ENCODE measurements at regions not wholly inside any gene's neighbourhood (a gene's known extent, or its start where the extent isn't known, plus 50 kb on each side); places are given as distances from the start of the nearest gene placed in this dataset.

DNA sequence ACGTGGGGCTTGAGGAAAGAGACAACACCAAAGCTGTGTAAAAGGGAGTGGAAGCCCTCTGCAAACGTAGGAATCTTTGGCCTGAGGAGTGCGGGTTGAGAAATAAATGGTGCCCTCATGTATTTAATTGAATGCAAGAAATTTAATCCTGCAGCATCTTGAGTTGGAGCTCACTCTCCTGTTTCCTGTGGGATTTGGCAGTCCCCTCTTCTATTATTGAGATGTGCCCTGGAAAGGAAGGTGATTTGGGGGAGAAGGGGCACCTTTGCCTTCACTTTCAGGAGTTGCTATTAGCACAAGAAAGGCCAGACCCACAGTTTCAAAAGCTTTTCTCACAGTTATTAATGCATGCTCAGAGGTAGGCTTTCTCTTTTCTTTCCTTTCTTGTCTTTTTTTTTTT, 201.4 kb upstream of the HDDC2 start:
- Mint-ChIP-seq H3K27ac (no peak overlapping the region), H3K4me1 (no peaks in the 10 kb centered on the region), H3K9me3 (no peaks in the 10 kb centered on the region), H3K4me3 (no peak overlapping the region), H3K27me3 (ENCODE audit: low read depth in 3 of 3) (peaks cover 0 to 5% (median 0%) of the 10 kb centered on the region in 3 donors), H3K36me3 (no peaks in the 10 kb centered on the region)
- Histone ChIP-seq H3K9ac (ENCODE audit: insufficient read depth, low read length, poor library complexity, severe bottlenecking) (no peak overlapping the region), H3K27ac (ENCODE audit: low read depth in 1 of 2, low read length in 2 of 2) (no peak overlapping the region), H2AFZ (ENCODE audit: insufficient read depth, low read depth, low read length, poor library complexity, severe bottlenecking) (no peak overlapping the region), H3K4me3 (replicated peaks in 1 of 3; ENCODE audit: low read depth in 2 of 3, low read length in 3 of 3) (no peak overlapping the region), H3K27me3 (ENCODE audit: control insufficient read depth in 2 of 2, insufficient read depth in 2 of 2, low read length in 2 of 2) (no peaks in the 10 kb centered on the region), H3K4me2 (replicated peaks; ENCODE audit: extremely low read depth, low read length, poor library complexity, severe bottlenecking) (no peak overlapping the region), H3K4me1 (ENCODE audit: control insufficient read depth in 1 of 2, insufficient read depth in 2 of 2, low read length in 2 of 2) (no peaks in the 10 kb centered on the region), H3K79me2 (ENCODE audit: insufficient read depth, low read length) (no peaks in the 10 kb centered on the region), H4K20me1 (ENCODE audit: insufficient read depth, low read length) (no peaks in the 10 kb centered on the region), H3K9me3 (replicated peaks in 1 of 2; ENCODE audit: control insufficient read depth in 1 of 2, insufficient read depth in 1 of 2, low read length in 2 of 2) (no peaks in the 10 kb centered on the region), H3K36me3 (replicated peaks in 1 of 2; ENCODE audit: control insufficient read depth in 1 of 2, insufficient read depth in 2 of 2, low read length in 2 of 2) (no peaks in the 10 kb centered on the region)
- no peak for DNase-seq
- intact Hi-C loops (cut with micrococcal nuclease) = no loop called here
- 87% methylated on average over 3 of the region's 3 CpGs for WGBS (ENCODE audit: insufficient coverage)
- TF ChIP-seq, protein P1, sequence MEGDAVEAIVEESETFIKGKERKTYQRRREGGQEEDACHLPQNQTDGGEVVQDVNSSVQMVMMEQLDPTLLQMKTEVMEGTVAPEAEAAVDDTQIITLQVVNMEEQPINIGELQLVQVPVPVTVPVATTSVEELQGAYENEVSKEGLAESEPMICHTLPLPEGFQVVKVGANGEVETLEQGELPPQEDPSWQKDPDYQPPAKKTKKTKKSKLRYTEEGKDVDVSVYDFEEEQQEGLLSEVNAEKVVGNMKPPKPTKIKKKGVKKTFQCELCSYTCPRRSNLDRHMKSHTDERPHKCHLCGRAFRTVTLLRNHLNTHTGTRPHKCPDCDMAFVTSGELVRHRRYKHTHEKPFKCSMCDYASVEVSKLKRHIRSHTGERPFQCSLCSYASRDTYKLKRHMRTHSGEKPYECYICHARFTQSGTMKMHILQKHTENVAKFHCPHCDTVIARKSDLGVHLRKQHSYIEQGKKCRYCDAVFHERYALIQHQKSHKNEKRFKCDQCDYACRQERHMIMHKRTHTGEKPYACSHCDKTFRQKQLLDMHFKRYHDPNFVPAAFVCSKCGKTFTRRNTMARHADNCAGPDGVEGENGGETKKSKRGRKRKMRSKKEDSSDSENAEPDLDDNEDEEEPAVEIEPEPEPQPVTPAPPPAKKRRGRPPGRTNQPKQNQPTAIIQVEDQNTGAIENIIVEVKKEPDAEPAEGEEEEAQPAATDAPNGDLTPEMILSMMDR (IDR thresholded peaks at IDR 0.05) = no peak

DNA sequence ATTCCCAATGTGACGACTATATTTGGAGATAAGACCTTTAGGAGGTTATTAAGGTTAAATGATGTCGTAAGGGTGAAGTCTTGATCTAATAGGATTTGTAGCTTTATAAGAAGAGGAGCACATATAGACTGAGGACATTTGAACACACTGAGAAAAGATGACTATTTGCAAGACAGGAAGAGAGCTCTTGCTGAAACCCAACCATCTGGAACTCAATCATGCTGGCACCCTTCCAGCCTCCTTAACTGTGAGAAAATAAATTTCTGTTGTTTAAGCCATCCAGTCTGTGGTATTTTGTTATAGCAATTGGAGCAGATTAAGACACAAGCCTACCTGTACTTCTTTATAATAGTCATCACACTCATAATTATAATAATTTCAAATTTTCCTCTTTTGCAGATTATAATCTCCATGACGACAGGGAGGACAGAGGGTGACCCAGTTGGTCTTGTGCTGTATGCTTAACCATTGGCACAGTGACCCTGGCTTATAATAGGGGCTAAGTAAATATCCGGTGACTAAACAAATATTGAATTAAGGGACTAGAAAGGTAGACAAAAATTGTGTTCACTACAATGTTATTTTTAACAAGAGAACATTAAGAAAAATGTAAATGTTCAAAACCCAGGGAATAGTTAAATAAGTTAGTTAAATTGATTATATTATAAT, 206.4 kb upstream of the HDDC2 start:
- H3K4me2 ChIP-seq (replicated peaks; ENCODE audit: extremely low read depth, low read length, poor library complexity, severe bottlenecking) = no peak overlapping the region
- H3K4me1 Mint-ChIP-seq = no peaks in the 10 kb centered on the region

More for the DNA sequence above, 206.4 kb upstream of the HDDC2 start:
- H3K27ac Mint-ChIP-seq = no peak overlapping the region
- Histone ChIP-seq H3K9ac (ENCODE audit: insufficient read depth, low read length, poor library complexity, severe bottlenecking) (no peak overlapping the region), H3K4me1 (ENCODE audit: control insufficient read depth in 1 of 2, insufficient read depth in 2 of 2, low read length in 2 of 2) (no peaks in the 10 kb centered on the region), H4K20me1 (ENCODE audit: insufficient read depth, low read length) (no peaks in the 10 kb centered on the region), H3K27ac (ENCODE audit: low read depth in 1 of 2, low read length in 2 of 2) (no peak overlapping the region), H3K79me2 (ENCODE audit: insufficient read depth, low read length) (no peaks in the 10 kb centered on the region), H2AFZ (ENCODE audit: insufficient read depth, low read depth, low read length, poor library complexity, severe bottlenecking) (no peak overlapping the region), H3K4me3 (replicated peaks in 1 of 3; ENCODE audit: low read depth in 2 of 3, low read length in 3 of 3) (no peak overlapping the region), H3K36me3 (replicated peaks in 1 of 2; ENCODE audit: control insufficient read depth in 1 of 2, insufficient read depth in 2 of 2, low read length in 2 of 2) (no peaks in the 10 kb centered on the region), H3K27me3 (ENCODE audit: control insufficient read depth in 2 of 2, insufficient read depth in 2 of 2, low read length in 2 of 2) (no peaks in the 10 kb centered on the region), H3K9me3 (replicated peaks in 1 of 2; ENCODE audit: control insufficient read depth in 1 of 2, insufficient read depth in 1 of 2, low read length in 2 of 2) (no peaks in the 10 kb centered on the region)
- peaks cover 0 to 1% (median 0%) of the 10 kb centered on the region in 7 donors for H3K9me3 Mint-ChIP-seq
- intact Hi-C loops (cut with micrococcal nuclease) = no loop called here
- no peak for DNase-seq
- H3K36me3 Mint-ChIP-seq = no peaks in the 10 kb centered on the region
- H3K27me3 Mint-ChIP-seq (ENCODE audit: low read depth in 3 of 3) = peaks cover 0 to 2% (median 0%) of the 10 kb centered on the region in 3 donors
- no peak overlapping the region for H3K4me3 Mint-ChIP-seq
- TF ChIP-seq, protein P1 (IDR thresholded peaks at IDR 0.05) = no peak
- WGBS (ENCODE audit: insufficient coverage) = no CpG with 5 or more reads among the region's 4 CpGs
